Breast epithelium (tissue), 3 donors: ENCODE measurements at regions not wholly inside any gene's neighbourhood (a gene's known extent, or its start where the extent isn't known, plus 50 kb on each side); places are given as distances from the start of the nearest gene placed in this dataset.

Source experiments
- POLR2A ChIP-seq: fragments of 450-650 bp; IDR thresholded peaks from one replicate; pipeline ENCODE4 v1.6.1; 2016; ENCODE audit warnings: antibody characterized with exemption, mild to moderate bottlenecking, moderate library complexity
- TF ChIP-seq, protein P1 (sequence below), 3 donors: fragments of 450-650 bp; IDR thresholded peaks; one replicate each; pipeline ENCODE4 v1.5.1; 2016 to 2017; ENCODE audit warnings: antibody characterized with exemption in 3 of 3, mild to moderate bottlenecking in 3 of 3, moderate library complexity in 3 of 3

DNA sequence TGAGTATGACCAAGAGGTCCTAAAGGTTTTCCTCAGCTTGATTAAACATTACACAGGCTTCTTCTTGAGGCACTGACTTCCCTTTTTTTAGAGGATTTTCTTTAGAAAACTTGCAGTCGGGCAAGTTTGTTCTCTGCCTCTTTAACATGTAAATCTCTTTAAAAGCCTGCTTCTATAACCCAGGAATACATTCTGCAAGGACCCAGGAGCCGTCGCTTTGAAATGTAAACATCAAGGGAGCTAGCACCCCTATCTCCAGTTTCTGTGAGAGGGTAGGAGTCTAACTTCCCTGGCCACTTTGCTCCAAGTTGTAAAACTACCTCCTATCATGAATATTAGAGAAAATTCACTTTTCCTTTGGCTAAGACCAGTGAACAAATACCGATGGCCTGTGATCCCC, 201.5 kb upstream of the CPHXL start:
- TF ChIP-seq, protein P1, sequence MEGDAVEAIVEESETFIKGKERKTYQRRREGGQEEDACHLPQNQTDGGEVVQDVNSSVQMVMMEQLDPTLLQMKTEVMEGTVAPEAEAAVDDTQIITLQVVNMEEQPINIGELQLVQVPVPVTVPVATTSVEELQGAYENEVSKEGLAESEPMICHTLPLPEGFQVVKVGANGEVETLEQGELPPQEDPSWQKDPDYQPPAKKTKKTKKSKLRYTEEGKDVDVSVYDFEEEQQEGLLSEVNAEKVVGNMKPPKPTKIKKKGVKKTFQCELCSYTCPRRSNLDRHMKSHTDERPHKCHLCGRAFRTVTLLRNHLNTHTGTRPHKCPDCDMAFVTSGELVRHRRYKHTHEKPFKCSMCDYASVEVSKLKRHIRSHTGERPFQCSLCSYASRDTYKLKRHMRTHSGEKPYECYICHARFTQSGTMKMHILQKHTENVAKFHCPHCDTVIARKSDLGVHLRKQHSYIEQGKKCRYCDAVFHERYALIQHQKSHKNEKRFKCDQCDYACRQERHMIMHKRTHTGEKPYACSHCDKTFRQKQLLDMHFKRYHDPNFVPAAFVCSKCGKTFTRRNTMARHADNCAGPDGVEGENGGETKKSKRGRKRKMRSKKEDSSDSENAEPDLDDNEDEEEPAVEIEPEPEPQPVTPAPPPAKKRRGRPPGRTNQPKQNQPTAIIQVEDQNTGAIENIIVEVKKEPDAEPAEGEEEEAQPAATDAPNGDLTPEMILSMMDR (IDR thresholded peaks at IDR 0.05), result no peak
- no peak for TF ChIP-seq POLR2A
